ENCODE measurements at regions not wholly inside any gene's neighbourhood (a gene's known extent, or its start where the extent isn't known, plus 50 kb on each side); places are given as distances from the start of the nearest gene placed in this dataset.

DNA sequence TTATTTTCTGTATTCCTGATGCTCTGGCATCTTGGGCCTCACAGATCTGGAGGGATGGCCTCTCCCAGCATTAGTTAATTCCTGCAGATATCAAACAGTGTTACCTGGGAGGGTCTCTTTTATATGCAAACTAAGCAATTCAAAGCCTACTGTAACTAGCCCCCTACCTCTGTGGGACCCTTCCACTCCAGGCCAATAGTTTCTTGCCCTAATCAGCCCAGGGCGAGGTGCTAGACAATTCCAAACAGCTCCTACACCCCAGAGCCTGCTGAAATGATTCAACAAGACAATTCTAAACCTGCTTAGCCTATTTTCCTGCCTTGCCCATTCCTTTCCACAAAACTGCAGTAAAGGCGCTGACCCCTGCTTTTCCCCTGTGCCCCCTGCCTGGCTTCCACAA, 106.6 kb upstream of the IGSF10 start (continued):
- no peak for TF ChIP-seq ZNF426 (tag by site-specific recombination; IDR thresholded peaks at IDR 0.05)
- TF ChIP-seq ZNF626 (tag by site-specific recombination; IDR thresholded peaks at IDR 0.05) = no peak
- no peak for TF ChIP-seq ZFP3 (tag by site-specific recombination; IDR thresholded peaks at IDR 0.05; ENCODE audit: low read depth)
- no peak for TF ChIP-seq INSM2 (tag by site-specific recombination; IDR thresholded peaks at IDR 0.05)
- no peak for TF ChIP-seq RBAK (tag by site-specific recombination; IDR thresholded peaks at IDR 0.05)
- no peak for TF ChIP-seq ZSCAN4 (tag by site-specific recombination; IDR thresholded peaks at IDR 0.05)
- TF ChIP-seq, protein P1, sequence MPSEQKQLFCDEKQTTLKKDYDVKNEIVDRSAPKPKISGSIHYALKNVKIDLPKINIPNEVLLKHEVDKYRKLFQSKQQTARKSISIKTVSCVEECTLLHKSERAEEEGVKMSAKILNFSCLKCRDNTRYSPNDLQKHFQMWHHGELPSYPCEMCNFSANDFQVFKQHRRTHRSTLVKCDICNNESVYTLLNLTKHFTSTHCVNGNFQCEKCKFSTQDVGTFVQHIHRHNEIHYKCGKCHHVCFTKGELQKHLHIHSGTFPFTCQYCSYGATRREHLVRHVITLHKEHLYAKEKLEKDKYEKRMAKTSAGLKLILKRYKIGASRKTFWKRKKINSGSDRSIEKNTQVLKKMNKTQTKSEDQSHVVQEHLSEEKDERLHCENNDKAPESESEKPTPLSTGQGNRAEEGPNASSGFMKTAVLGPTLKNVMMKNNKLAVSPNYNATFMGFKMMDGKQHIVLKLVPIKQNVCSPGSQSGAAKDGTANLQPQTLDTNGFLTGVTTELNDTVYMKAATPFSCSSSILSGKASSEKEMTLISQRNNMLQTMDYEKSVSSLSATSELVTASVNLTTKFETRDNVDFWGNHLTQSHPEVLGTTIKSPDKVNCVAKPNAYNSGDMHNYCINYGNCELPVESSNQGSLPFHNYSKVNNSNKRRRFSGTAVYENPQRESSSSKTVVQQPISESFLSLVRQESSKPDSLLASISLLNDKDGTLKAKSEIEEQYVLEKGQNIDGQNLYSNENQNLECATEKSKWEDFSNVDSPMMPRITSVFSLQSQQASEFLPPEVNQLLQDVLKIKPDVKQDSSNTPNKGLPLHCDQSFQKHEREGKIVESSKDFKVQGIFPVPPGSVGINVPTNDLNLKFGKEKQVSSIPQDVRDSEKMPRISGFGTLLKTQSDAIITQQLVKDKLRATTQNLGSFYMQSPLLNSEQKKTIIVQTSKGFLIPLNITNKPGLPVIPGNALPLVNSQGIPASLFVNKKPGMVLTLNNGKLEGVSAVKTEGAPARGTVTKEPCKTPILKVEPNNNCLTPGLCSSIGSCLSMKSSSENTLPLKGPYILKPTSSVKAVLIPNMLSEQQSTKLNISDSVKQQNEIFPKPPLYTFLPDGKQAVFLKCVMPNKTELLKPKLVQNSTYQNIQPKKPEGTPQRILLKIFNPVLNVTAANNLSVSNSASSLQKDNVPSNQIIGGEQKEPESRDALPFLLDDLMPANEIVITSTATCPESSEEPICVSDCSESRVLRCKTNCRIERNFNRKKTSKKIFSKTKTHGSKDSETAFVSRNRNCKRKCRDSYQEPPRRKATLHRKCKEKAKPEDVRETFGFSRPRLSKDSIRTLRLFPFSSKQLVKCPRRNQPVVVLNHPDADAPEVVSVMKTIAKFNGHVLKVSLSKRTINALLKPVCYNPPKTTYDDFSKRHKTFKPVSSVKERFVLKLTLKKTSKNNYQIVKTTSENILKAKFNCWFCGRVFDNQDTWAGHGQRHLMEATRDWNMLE (tag by site-specific recombination; conservative IDR thresholded peaks at IDR 0.05; ENCODE audit: low read depth) = no peak

GRCh38 chr3:151564261-151564660, 103.4 kb upstream of the IGSF10 start:
- Histone ChIP-seq H3K9me3 (ENCODE audit: control insufficient read depth, insufficient read depth, low read depth, low read length) (no peaks in the 10 kb centered on the region), H3K36me3 (ENCODE audit: control insufficient read depth in 2 of 2, insufficient read depth in 1 of 2, low read length in 2 of 2) (no peaks in the 10 kb centered on the region), H3K4me1 (ENCODE audit: control insufficient read depth, insufficient read depth, low read length) (no peaks in the 10 kb centered on the region), H3K4me3 (ENCODE audit: low read depth, low read length) (no peak overlapping the region), H3K27ac (ENCODE audit: extremely low read depth, low read depth, low read length) (no peak overlapping the region)
- ChIA-PET POLR2A (no interaction called here), CTCF (no interaction called here)
- no peak for TF ChIP-seq ZNF394 (tag by site-specific recombination; IDR thresholded peaks at IDR 0.05; ENCODE audit: borderline replicate concordance)
- no peak for TF ChIP-seq ZNF677 (tag by site-specific recombination; IDR thresholded peaks at IDR 0.05)
- TF ChIP-seq GLI2 (tag by site-specific recombination; IDR thresholded peaks at IDR 0.05; ENCODE audit: borderline replicate concordance, low read depth) = no peak
- no peak for TF ChIP-seq ZNF514 (tag by site-specific recombination; IDR thresholded peaks at IDR 0.05)
- TF ChIP-seq, protein P2, sequence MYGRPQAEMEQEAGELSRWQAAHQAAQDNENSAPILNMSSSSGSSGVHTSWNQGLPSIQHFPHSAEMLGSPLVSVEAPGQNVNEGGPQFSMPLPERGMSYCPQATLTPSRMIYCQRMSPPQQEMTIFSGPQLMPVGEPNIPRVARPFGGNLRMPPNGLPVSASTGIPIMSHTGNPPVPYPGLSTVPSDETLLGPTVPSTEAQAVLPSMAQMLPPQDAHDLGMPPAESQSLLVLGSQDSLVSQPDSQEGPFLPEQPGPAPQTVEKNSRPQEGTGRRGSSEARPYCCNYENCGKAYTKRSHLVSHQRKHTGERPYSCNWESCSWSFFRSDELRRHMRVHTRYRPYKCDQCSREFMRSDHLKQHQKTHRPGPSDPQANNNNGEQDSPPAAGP (tag by site-specific recombination; IDR thresholded peaks at IDR 0.05) = no peak
- no peak for TF ChIP-seq PRDM1 (tag by site-specific recombination; IDR thresholded peaks at IDR 0.05)
- no peak for TF ChIP-seq ZSCAN4 (tag by site-specific recombination; IDR thresholded peaks at IDR 0.05)
- TF ChIP-seq ZNF768 (tag by site-specific recombination; IDR thresholded peaks at IDR 0.05) = no peak
